K562 (cell line): ENCODE measurements at regions not wholly inside any gene's neighbourhood (a gene's known extent, or its start where the extent isn't known, plus 50 kb on each side); places are given as distances from the start of the nearest gene placed in this dataset.

Experiments used
- ATAC-seq: fragments of 200-7000 bp; cut with Tn5 transposase; 3 replicates; pipeline ENCODE4 v1.9.1; 2020; ENCODE audit warnings: moderate library complexity
- BruUV-seq: library from RNA; stranded (reverse); fragments of 400-500 nt; replicated peaks from 2 replicates; lab custom pipeline; 2021; lab: Mats Ljungman, UMichigan
- CTCF ChIA-PET: fragments of 300-600 bp; formaldehyde crosslinking; extraction: SDS; loops from one replicate; lab custom pipeline; 2021; ENCODE audit warnings: low intra/inter-chr PET ratio; lab: Yijun Ruan, JAX
- POLR2A ChIA-PET: fragments of 300-600, 350-650 bp; sonication (Branson Sonifier 250); formaldehyde crosslinking; extraction: SDS; loops from one replicate; lab custom pipeline; 2021; ENCODE audit warnings: antibody characterized with exemption, inconsistent platforms; lab: Yijun Ruan, JAX
- DNase-seq, 4 experiments: peaks; one replicate each; pipeline versions ENCODE4 v3.0.0 to v3.0.0-alpha.2; 2011 to 2018; ENCODE audit warnings: low spot score in 3 of 4, mixed read lengths in 3 of 4; ENCODE audit errors: extremely low read depth in 1 of 4
- FAIRE-seq: peaks from 2 replicates; lab custom pipeline; 2011; peaks lifted over from hg19 to GRCh38; lab: Jason Lieb, UNC
- H2AFZ ChIP-seq: 2 replicates; pipeline ENCODE4 v1.6.0; 2011; ENCODE audit warnings: low read depth, low read length, control low read depth, inconsistent platforms
- H3K27ac ChIP-seq: fragments of 200-600 bp; 3 replicates; pipeline ENCODE4 v1.8.0; 2011; ENCODE audit warnings: low read depth, mild to moderate bottlenecking, control low read depth, inconsistent platforms, low read length, moderate library complexity, mixed read lengths; ENCODE audit errors: extremely low read depth
- H3K27me3 ChIP-seq, 2 experiments: fragments of 300-600 bp in 1 of 2; 2 replicates in 1 of 2; 3 replicates in 1 of 2; pipeline versions ENCODE4 v1.6.0 to v1.8.0; 2011; ENCODE audit warnings: inconsistent platforms in 2 of 2, low read length in 2 of 2, mild to moderate bottlenecking in 1 of 2, mixed read lengths in 1 of 2, moderate library complexity in 1 of 2; ENCODE audit not compliant: control insufficient read depth in 2 of 2, insufficient read depth in 2 of 2
- H3K36me3 ChIP-seq: fragments of 300-600 bp; 3 replicates; pipeline ENCODE4 v1.8.0; 2011; ENCODE audit warnings: mild to moderate bottlenecking, low read length, inconsistent platforms; ENCODE audit not compliant: control insufficient read depth, insufficient read depth
- H3K4me1 ChIP-seq, 2 experiments: fragments of 200-600 bp in 1 of 2; replicated peaks in 1 of 2; 2 replicates in 1 of 2; 3 replicates in 1 of 2; pipeline versions ENCODE4 v1.5.1 to v1.8.0; 2011; ENCODE audit warnings: inconsistent platforms in 2 of 2, low read length in 2 of 2, mild to moderate bottlenecking in 1 of 2, mixed read lengths in 1 of 2, moderate library complexity in 1 of 2; ENCODE audit not compliant: control insufficient read depth in 2 of 2, insufficient read depth in 2 of 2
- H3K4me2 ChIP-seq: 2 replicates; pipeline ENCODE4 v1.6.1; 2011; ENCODE audit warnings: low read length, control low read depth, inconsistent platforms, mixed read lengths; ENCODE audit not compliant: insufficient read depth
- H3K4me3 ChIP-seq: fragments of 200-600 bp; sonication (generic), shearing (Covaris generic); 2 replicates; pipeline ENCODE4 v1.5.1; 2016; ENCODE audit warnings: control low read depth, inconsistent platforms
- H3K79me2 ChIP-seq: fragments of 200-600 bp; 3 replicates; pipeline ENCODE4 v1.8.0; 2011; ENCODE audit warnings: low read length, inconsistent platforms; ENCODE audit not compliant: control insufficient read depth, insufficient read depth
- H3K9ac ChIP-seq, 2 experiments: 2 replicates each; pipeline versions ENCODE4 v1.6.0 to v1.6.1; 2011; ENCODE audit warnings: low read depth in 2 of 2, low read length in 2 of 2, control low read depth in 1 of 2, inconsistent platforms in 1 of 2, mild to moderate bottlenecking in 1 of 2, mixed read lengths in 1 of 2; ENCODE audit not compliant: insufficient read depth in 1 of 2
- H3K9me1 ChIP-seq: one replicate; pipeline ENCODE4 v1.6.0; 2011; ENCODE audit warnings: inconsistent platforms, mild to moderate bottlenecking, low read length, moderate library complexity; ENCODE audit not compliant: control insufficient read depth, insufficient read depth
- H3K9me3 ChIP-seq: replicated peaks from 2 replicates; pipeline ENCODE4 v1.5.1; 2011; ENCODE audit warnings: low read depth, low read length, inconsistent platforms; ENCODE audit not compliant: control insufficient read depth, insufficient read depth
- H4K20me1 ChIP-seq: replicated peaks from 2 replicates; pipeline ENCODE4 v1.6.1; 2011; ENCODE audit warnings: low read length, inconsistent platforms, mixed read lengths; ENCODE audit not compliant: control insufficient read depth, insufficient read depth
- EP400 ChIP-seq: fragments of 450-650 bp; IDR thresholded peaks from 2 replicates; pipeline ENCODE4 v1.6.1; 2017; ENCODE audit warnings: antibody characterized with exemption, mild to moderate bottlenecking, moderate library complexity
- GTF2B ChIP-seq: IDR thresholded peaks from 2 replicates; pipeline ENCODE4 v1.6.1; 2011; ENCODE audit not compliant: insufficient read length; ENCODE audit errors: extremely low read depth
- HDGF ChIP-seq: fragments of 450-650 bp; IDR thresholded peaks from 2 replicates; pipeline ENCODE4 v1.6.1; 2016
- KDM2B ChIP-seq: fragments of 250-450 bp; sonication (Bioruptor Pico); IDR thresholded peaks from 2 replicates; pipeline ENCODE4 v1.8.0; 2021; ENCODE audit warnings: mild to moderate bottlenecking, moderate library complexity
- MCM5 ChIP-seq: fragments of 450-650 bp; IDR thresholded peaks from 2 replicates; pipeline ENCODE4 v1.6.1; 2016; ENCODE audit warnings: low read depth
- SETDB1 ChIP-seq: IDR thresholded peaks from one replicate; pipeline ENCODE4 v1.6.1; 2012; ENCODE audit warnings: low read length, control low read depth, inconsistent platforms
- SMAD4 ChIP-seq: fragments of 250-450 bp; sonication (Bioruptor Pico); conservative IDR thresholded peaks from 2 replicates; pipeline ENCODE4 v1.8.0; 2021; ENCODE audit warnings: inconsistent platforms, mild to moderate bottlenecking, moderate library complexity
- TFAM ChIP-seq: fragments of 250-450 bp; sonication (Bioruptor Pico); conservative IDR thresholded peaks from 2 replicates; pipeline ENCODE4 v1.5.0; 2021; ENCODE audit warnings: mild to moderate bottlenecking, moderate library complexity
- TSHZ1 ChIP-seq: fragments of 250-450 bp; sonication (Bioruptor Pico); IDR thresholded peaks from 2 replicates; pipeline ENCODE4 v1.4.0; 2020; ENCODE audit warnings: mild to moderate bottlenecking, moderate library complexity
- ZNF324 ChIP-seq: fragments of 250-450 bp; sonication (Bioruptor Pico); IDR thresholded peaks from 2 replicates; pipeline ENCODE4 v1.4.0; 2020; ENCODE audit warnings: mild to moderate bottlenecking
- WGBS: fragments of 100-300 bp; shearing (Covaris generic); methylation state at CpG from one replicate; pipeline ENCODE4 v1.1.6; 2016; ENCODE audit warnings: low coverage, mixed read lengths; ENCODE audit not compliant: insufficient coverage; ENCODE audit errors: missing lambda C conversion rate; 5-methylcytosine and 5-hydroxymethylcytosine counted together
- in situ Hi-C: fragments of 300-500 bp; cut with MboI; formaldehyde crosslinking; loops from 4 replicates; pipeline ENCODE4 v1.15.0; 2018; ENCODE audit warnings: inconsistent platforms, mixed read lengths
- intact Hi-C: fragments of 100-400 bp; cut with micrococcal nuclease; formaldehyde crosslinking; loops from 2 replicates; pipeline ENCODE4 v1.14.2; 2022

GRCh38 chr14:44107156-44107555 lies 399.9 kb downstream of the FSCB start:
- no peaks in the 10 kb centered on the region for H4K20me1 ChIP-seq
- no peaks in the 10 kb centered on the region for H3K4me1 ChIP-seq
- no peaks in the 10 kb centered on the region for H3K27me3 ChIP-seq
- H3K79me2 ChIP-seq: no peaks in the 10 kb centered on the region
- WGBS: 0% methylated on average over 1 of the region's 1 CpG
- H3K9me3 ChIP-seq: no peaks in the 10 kb centered on the region
- no TSS peak for BruUV-seq
- TF ChIP-seq GTF2B: no peak
- no peak for TF ChIP-seq MCM5
- no peak for TF ChIP-seq KDM2B
- no peak for TF ChIP-seq EP400
- no peak for TF ChIP-seq SMAD4 (CRISPR knock-in tag)
- TF ChIP-seq ZNF324 (CRISPR knock-in tag): no peak
- no peak for TF ChIP-seq HDGF
- TF ChIP-seq TSHZ1 (CRISPR knock-in tag): no peak
- TF ChIP-seq SETDB1: no peak
- TF ChIP-seq TFAM (CRISPR knock-in tag): no peak
- TF ChIP-seq, all 486 proteins: peak for 0
- Histone ChIP-seq H2AFZ (no peak overlapping the region), H3K36me3 (no peaks in the 10 kb centered on the region), H3K4me2 (no peak overlapping the region), H3K27ac (no peak overlapping the region), H3K9me1 (no peaks in the 10 kb centered on the region), H3K9ac (no peak overlapping the region), H3K4me3 (no peak overlapping the region)
- in situ Hi-C loops (no loop called here), intact Hi-C loops (no loop called here)
- DNase-seq (no peak), FAIRE-seq (no peak), ATAC-seq (no peak)
- ChIA-PET CTCF (no interaction called here), POLR2A (no interaction called here)
